HPDE6-E6E7 (cell line): ENCODE measurements at regions not wholly inside any gene's neighbourhood (a gene's known extent, or its start where the extent isn't known, plus 50 kb on each side); places are given as distances from the start of the nearest gene placed in this dataset.
"Not testable (repeated sequence)": the region's sequence is repeated elsewhere in the genome, so short reads cannot be mapped to it uniquely, and the experiment has no call there.

Source experiments
- DNase-seq: peaks from one replicate; pipeline ENCODE4 v3.0.0; 2011; ENCODE audit warnings: missing footprints; ENCODE audit errors: extremely low spot score

DNA sequence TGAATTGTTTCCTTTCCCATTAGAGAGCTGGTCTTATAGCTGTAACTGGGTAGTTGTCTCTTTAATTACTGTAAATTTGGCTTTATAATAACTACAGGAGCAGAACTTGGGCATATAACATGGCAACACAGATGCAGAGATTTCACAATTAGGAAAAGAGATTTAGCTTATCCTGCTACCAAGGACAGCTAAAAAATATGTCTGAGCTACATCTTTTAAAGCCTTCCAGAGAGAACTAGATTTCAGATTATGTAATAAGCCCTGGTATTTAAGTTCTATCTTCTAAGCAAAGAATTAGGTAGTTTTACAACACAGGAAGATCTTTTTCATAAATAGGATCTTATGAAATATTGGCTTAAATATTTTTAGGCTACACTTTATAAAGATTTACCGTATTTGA, 313.8 kb downstream of the S1PR1 start:
- no peak for DNase-seq

DNA sequence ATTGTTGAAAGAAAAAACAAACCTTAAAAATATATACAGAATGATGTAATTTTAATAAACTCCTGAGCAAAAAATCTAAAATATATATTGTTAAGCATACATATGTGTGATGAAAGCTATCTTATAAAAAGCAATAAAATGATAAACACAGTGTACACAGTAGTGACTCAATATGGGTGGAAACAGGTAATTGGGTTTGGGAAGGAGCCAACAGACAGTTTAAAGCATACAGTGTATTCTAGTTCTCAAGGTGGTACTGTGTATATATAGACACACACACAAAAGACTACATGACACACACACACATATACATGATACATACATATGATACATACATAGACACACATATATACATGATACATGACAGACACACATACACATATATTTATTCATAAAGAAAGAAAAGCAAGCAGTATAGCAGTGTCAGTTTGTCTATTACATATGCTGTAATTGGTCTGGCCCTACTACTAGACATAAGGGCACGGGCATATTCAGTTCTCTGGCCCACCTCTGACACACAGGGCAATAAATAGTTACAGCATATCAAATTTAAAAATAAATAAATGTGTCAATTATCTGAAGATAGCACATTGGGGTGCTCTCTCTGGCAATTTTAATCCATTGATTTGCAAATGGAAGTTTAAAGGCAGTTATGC, 330.2 kb downstream of the S1PR1 start:
- DNase-seq, result no peak

DNA sequence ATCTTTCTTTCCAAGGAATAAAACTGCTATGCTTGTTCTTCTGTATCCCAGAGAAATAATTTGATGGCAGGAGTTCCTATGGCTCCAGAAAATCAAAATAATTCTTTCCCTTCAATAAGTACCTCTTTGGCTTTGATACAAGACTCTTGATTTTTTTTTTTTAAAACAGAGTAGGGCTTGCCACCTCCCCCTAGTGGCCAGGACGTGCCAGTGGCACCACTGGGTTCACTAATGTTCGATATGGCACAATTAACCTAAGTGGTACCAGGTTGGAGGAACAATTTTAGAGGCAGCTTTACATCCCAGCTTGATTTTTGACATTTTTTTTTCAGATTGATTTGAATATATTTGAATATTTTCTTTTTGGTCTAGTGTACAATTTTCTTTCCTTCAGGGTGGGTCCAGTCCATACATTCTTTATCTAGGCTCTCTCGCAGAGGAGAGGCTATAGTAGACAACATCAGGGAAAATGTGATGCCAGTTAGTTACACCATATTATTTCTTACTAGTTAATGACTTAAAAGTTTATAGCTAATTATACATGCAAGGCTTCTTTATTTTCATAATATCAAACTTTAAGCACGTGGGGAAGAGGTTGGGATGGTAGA, 330.9 kb downstream of the S1PR1 start:
- DNase-seq, result peak; percentile 12

DNA sequence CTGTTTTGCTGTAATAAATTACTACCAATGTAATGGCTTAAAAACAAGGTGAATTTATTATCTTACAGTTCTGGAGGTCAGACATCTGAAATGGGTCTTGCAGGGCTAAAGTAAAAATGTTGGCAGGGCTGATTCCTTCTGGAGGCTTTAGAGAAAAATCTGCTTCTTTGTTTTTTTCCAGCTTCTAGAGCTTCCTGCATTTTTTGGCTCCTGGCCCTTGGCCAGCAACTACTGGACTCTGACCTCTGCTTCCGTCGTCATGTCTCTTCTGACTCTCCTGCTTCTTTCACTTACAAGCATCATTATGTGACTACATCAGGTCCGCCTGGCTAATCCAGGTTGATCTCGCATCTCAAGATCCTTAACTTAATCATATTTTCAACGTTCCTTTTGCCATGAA, 350.9 kb downstream of the S1PR1 start:
- DNase-seq, result no peak

DNA sequence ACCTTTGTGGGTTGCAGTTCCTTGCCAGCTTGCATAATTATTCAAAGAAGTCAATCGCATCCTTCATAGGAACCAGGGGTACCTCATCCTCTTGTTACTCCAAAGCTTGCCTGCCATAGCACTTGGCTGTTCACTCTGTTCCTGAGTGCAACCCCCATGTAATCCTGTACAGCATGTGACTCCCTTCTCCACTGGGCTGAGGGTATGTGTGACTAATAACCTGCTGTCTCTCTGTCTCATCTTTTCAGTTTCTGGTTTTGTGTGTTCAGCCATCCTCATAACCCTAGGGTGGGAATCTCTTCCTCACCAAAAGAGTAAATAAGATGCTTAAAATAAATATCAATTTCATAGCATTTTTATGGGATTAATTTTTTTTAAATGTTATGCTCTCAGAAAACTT, 351.9 kb downstream of the S1PR1 start:
- DNase-seq, result no peak

DNA sequence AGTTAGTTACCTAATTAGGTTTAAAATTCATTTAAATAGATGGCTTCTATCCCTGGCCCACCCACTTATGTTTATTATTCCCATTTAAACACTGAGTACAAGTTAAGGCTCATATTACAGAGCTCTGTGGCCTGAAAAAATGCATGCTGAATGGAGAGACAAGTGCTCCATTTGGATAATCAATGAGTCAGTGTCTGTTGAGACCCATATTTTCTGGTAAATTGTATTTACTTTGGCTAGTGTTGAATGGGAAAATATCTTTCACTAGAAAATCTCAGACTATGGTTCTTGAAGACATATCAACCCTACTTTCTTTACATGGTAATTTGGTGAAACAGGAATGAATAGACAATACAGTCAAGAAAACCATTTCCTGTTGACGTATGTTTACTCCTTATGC, 356.0 kb downstream of the S1PR1 start:
- DNase-seq, result no peak

DNA sequence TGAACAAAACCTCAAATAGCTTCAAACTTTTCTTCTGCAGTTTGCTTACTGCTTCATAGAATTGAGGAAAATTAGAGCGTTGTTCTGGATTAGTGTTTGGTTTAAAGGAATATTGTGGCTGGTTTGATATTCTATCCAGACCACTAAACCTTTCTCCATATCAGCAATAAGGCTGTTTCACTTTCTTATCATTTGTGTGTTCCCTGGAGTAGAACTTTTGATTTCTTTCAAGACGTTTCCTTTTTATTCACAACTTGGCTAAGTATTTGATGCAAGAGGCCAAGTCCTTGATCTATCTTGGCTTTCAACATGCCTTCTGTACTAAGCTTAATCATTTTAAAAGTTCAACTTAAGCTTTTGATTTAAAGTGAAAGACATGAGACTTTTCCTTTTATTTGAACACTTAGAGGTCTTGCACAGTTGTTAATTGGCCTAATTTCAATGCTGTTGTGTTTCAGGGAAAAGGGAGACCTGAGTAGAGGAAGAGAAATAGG, 359.1 kb downstream of the S1PR1 start:
- DNase-seq, result no peak

DNA sequence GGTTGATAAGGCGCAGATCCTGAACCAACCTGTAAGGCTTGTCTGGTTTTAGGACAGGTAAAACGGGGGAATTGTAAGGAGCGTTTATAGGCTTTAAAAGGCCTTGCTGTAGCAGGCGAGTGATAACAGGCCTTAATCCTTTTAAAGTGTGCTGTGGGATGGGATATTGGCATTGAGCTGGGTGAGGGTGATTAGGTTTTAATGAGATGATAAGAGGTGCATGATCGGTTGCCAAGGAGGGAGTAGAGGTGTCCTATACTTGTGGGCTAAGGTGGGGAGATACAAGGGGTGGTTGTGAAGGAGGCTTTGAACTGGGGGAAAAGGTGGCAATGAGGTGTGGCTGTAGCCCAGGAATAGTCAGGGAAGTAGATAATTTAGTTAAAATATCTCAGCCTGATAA, 363.8 kb downstream of the S1PR1 start:
- DNase-seq, result not testable (repeated sequence)

DNA sequence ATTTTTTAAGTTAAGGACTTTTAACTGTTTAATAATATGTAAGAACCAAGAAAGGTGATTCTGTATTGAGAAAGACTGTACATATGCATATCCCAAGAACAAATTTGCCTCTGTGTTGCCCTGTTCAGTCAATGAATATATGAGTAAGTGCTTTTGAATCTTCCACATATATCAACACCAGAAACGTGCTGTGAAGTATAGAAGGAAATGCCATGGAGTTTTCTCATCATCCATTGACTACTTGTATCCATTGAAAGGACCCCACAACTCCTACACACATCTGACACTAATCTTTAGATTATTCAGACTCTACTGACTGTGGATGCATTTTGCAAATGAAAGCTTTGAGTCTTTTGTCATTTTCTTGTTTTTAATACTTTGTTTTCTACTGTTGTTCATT, 366.9 kb downstream of the S1PR1 start:
- no peak for DNase-seq

DNA sequence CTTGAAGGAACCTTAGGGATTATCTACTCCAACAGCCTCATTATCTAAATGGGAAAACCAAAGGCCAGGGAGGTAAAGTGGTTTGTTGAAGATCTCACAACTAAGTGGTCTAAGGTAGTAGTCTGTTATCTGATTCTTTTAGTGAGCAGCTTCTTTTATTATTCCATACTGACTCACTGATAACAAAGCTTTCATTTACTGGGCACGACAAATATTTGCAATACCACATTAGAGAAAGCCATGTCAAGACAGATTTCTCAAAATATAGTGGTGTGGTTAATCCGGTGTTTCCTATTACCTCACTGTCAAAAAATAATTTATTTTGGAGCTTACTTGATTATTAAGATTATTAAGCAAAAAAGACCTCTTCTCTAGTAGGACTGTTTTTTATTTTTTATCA, 369.1 kb downstream of the S1PR1 start:
- DNase-seq, result no peak

DNA sequence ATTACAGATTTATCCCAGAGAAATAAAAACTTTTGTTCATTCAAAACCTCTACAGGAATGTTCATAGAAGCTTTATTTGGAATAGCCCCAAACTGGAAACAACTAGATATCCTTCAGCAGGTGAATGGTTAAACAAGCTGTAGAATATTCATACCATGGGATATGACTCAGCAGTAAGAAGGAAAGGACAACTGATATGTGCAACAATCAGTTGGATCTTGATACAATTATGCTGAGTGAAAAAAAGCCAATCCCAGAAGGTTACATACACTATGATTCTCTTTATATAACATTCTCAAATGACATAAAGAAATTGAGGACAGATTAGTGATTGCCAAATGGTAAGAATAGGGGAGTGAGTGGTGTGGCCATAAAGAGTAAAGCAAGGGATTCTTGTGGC, 376.7 kb downstream of the S1PR1 start:
- DNase-seq, result no peak

DNA sequence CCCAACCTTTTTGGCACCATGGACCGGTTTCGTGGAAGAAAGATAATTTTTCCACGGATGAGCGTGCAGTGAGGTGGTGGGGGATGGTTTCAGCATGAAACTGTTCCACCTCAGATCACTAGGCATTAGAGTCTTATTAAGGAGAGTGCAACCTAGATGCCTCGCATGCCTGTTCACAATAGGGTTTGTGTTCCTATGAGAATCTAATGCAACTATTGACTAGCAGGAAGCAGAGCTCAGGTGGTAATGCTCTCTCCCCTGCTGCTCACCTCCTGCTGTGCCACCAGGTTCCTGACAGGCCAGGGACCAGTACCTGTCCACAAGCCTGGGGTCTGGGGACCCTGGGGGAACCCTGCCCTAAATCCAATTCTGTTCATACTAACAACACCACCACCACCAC, 377.8 kb downstream of the OLFM3 start:
- no peak for DNase-seq

DNA sequence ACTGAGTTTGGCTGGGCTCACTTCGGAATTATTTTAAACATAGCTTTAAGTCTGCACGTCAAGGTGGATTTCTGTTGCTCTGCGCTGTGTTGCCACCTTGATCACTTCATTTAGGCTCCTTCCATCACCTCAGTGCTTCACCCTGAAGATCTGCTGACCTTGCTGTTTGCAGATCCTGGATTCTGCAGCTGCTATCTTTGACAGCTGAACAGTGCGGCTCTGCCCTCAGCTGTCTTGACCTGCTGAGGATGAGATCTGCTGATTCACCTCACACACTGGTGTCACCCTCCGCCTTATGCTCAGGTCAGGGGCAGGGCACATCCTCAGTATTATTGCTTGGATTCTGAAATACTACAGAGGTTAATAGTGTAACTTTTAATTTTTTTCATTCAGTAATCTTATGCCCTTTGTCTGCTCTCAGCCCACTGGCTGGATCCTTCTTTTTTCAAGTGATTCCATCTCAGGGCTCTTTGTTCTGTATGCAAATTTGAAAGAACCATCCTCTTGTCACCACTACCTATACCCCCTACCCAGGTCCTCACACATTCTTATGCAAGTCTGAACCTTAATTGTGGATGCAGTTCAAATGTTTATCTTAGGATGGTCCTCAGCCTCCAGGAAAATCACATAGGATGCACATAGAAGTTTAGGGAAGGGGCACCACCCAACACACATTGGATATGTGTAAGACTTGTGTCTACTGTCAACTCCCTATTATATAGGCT, 364.0 kb downstream of the OLFM3 start:
- DNase-seq, result no peak

DNA sequence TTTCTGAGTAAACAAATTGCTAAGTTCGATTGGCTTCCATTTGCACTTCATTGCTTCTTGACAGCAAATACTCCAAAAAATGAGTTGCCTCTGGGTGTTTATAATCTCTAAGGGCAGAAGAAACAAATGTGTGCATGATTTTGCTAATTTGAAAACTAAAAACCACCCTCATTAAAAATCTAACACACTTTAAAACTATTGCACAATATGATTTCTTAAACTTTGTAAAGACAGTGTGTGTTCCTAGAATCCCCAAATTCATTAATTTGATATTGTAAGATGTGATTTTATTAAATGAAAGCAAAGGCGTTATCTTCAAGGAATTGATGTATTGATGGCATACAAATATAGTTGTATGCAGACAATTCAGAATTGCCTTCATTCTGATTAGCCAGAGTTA, 350.9 kb downstream of the OLFM3 start:
- DNase-seq, result no peak

DNA sequence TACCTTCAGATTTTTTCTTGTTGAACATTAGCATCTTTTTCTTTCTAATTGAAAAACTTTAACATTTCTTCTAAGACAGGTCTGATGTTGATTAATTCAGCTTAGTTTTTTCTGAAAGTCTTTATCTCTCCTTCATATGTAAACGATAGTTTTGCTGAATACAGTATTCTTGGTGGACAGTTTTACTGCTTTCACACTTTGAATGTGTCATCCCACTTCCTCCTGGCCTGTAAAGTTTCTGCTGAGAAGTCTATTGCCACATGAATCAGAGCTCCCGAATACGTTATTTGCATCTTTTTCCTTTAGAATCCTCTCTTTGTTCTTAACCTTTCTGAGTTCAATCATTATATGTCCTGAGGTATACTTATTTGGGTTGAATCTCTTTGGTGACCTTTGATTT, 344.2 kb downstream of the OLFM3 start:
- DNase-seq, result no peak

DNA sequence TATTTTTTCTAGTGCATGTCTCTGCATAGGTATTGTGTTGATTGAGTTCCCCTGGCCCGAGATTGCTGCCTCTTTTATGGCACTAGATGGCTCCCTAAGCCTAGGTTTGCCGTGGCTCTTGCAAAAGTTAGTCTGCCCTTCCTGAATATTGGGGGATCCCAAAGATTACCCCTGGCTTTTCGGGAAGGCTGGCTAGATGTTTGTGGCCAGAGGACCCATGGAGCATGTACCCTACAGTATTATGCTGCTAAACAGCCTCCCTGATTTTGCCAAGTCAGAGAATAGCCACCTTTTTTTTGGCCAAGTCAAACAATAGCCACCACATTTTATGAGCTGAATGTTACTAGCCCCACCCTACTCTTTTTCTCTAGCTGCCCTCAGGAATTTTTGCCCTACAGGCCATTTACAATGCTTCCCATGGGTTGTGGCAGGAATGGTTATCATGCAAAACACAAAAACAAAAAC, 343.2 kb downstream of the OLFM3 start:
- DNase-seq, result peak; percentile 8

DNA sequence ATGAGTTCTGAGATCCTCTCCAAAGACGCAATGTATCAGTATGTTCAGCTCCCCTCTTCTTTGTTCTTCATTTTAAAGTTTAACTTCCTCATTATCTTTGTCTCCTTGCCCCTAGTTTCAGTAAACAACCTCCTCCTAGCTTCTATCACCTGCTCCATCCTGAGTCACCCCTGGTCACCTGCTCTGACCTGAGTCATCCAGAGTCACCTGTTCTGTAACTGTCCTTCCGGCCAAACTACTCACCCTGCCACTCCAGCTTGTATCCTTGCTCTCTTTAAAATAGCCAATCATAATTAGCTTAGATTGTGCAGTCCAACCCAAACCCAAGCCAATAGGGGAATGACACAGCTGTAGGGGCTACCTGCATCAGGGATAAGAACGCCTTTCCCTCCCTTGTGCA, 332.0 kb downstream of the OLFM3 start:
- no peak for DNase-seq

DNA sequence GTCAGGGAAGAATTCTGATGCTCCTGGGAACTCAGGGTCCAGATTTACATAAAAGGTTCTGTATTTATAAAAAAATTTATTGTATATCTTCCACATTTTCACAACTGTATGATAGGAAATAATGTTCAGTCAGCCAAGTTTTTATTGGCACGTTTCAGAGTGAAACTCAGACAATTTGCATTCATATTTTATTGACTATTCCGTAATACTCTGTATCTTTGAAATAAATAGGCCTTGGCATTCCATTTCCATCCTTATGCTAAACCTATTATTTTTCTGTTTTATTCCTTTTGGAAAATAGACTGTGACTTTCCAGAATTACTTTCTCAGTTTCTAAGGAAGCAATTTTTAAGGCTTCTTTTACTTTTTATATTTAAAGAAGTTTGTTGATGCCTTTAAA, 329.0 kb downstream of the OLFM3 start:
- DNase-seq, result no peak

DNA sequence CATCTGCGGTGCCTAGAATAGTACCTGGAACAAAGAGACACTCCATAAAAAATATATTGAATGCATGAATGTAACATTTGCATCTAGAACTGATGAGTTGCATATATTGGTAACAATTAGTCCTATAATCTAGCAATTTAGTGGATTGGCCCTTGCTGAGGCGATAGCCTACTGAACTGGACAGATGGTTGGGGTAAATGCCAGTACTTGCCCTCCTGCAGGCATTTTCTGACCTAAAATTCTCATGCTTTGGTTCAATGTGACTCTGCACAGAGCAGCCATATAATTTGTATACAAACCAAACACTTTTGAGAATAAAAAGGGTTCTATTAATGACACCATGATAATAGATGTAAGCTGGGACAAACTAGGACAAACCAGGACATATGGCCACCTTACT, 313.6 kb downstream of the OLFM3 start:
- no peak for DNase-seq

DNA sequence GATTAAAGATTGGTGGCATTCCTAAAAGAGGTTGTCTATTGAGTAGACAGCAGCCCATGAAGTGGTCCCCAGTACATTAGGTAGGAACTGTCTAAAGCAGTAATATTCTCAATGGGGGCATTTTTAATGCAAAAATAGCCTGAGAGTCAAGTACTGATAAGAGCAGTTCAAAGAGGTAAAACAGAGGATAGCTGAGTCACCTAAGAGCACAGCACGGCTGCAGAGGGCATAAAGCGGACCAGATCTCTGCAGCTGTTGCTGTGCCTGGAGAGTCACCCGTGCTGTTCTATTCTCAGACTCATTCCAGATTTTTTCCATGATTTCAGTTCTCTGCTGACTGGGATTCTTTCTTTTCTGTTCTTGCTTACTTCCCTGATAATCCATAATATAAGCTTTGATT, 313.2 kb downstream of the OLFM3 start:
- DNase-seq, result no peak

DNA sequence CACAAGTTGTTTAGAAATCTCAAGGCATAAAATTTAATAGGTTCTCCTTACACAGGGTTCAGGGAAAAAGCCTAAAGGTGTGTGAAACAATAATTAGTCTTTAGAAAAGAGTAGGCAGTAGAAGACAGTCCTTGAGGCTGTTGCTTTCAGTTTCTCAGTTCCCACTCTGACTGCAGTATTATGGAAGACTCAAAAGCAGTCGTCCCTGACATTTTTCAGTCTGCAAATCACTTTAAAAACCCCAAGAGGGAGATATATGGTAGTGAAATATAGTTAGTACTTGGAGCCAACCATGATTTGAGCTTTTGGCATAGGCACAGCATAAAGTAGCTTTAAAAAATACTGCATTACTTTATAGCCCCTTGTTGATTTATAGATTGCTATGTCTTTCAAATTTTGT, 299.7 kb downstream of the OLFM3 start:
- DNase-seq, result no peak

DNA sequence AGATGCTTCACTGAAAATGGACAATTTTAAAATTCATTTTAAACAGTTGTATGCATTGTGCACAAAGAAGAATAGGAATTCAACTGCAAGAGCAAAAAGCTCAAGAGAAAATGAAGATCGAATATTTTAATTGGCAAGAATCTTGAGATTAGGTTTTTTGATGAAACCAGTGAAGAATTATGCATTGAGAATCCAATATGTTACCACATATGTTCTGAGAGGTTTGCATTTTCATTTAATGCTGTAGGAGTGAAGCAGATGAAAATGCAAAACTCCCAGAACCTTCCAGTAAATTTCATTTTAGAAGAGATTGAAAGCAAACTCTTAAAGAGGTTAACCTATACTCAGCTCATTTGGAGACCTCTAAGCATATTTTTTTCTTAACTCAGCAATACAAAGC, 298.0 kb downstream of the OLFM3 start:
- DNase-seq, result no peak

DNA sequence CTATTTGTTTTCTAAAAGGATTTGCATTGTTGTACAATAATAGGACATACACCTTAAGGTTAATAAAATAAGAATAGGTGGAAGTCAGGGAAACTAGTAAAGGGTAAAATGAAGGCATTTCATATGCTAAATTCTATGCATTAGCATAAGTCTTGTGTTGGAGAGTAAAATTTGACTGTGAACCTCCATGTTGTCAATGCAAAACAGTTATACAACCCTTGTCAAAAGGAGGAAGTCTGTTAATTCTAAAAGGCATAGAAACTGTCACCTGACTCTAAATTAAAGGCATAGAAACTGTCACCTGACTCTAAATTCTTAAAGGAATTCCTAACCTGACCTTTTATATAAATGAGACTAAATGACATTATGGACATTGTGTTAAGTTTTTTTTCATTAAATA, 291.8 kb downstream of the OLFM3 start:
- no peak for DNase-seq
